GM12878 (cell line): ENCODE measurements at regions not wholly inside any gene's neighbourhood (a gene's known extent, or its start where the extent isn't known, plus 50 kb on each side); places are given as distances from the start of the nearest gene placed in this dataset.

ENCODE experiments used
- BCL3 ChIP-seq: IDR thresholded peaks from 2 replicates; pipeline ENCODE4 v1.6.1; 2011; ENCODE audit warnings: borderline replicate concordance, low read depth, mild to moderate bottlenecking, moderate library complexity, low read length; ENCODE audit not compliant: insufficient read depth, poor library complexity, severe bottlenecking
- CBX5 ChIP-seq: sonication (generic); IDR thresholded peaks from 2 replicates; pipeline ENCODE4 v1.6.1; 2016; ENCODE audit warnings: low read depth, moderate library complexity, mild to moderate bottlenecking, inconsistent platforms
- CEBPB ChIP-seq, 2 experiments: fragments of 150-350 bp in 1 of 2; IDR thresholded peaks; 2 replicates each; pipeline ENCODE4 v1.6.1; 2012 to 2014; ENCODE audit warnings: low read depth in 2 of 2, low read length in 2 of 2, borderline replicate concordance in 1 of 2, inconsistent platforms in 1 of 2
- KLF5 ChIP-seq: fragments of 450-650 bp; IDR thresholded peaks from 2 replicates; pipeline ENCODE4 v1.6.1; 2014; ENCODE audit warnings: mild to moderate bottlenecking; ENCODE audit not compliant: partially characterized antibody
- MEF2A ChIP-seq: IDR thresholded peaks from 2 replicates; pipeline ENCODE4 v1.6.1; 2011; ENCODE audit warnings: low read depth, mild to moderate bottlenecking, low read length, moderate library complexity; ENCODE audit not compliant: insufficient read depth
- NFIC ChIP-seq: IDR thresholded peaks from 2 replicates; pipeline ENCODE4 v1.6.1; 2012; ENCODE audit warnings: low read depth, mild to moderate bottlenecking, inconsistent platforms, low read length, moderate library complexity
- NFYB ChIP-seq: IDR thresholded peaks from 2 replicates; pipeline ENCODE4 v1.6.1; 2011; ENCODE audit warnings: low read depth, mild to moderate bottlenecking, low read length, improper control_type of control experiment, moderate library complexity; ENCODE audit not compliant: insufficient read depth
- NR2F1 ChIP-seq: fragments of 450-650 bp; conservative IDR thresholded peaks from 2 replicates; pipeline ENCODE4 v1.6.1; 2017; ENCODE audit warnings: mild to moderate bottlenecking
- STAT3 ChIP-seq: IDR thresholded peaks from 2 replicates; pipeline ENCODE4 v1.6.1; 2011; ENCODE audit warnings: low read depth, low read length, improper control_type of control experiment
- TCF12 ChIP-seq: IDR thresholded peaks from 2 replicates; pipeline ENCODE4 v1.6.1; 2011; ENCODE audit warnings: low read depth, mild to moderate bottlenecking, low read length
- ZNF207 ChIP-seq: fragments of 450-650 bp; IDR thresholded peaks from 2 replicates; pipeline ENCODE4 v1.6.1; 2014; ENCODE audit warnings: antibody characterized with exemption, mild to moderate bottlenecking, borderline replicate concordance
- ZNF274 ChIP-seq: IDR thresholded peaks from one replicate; pipeline ENCODE4 v1.8.0; 2011; ENCODE audit not compliant: insufficient read length, insufficient read depth
- ZSCAN29 ChIP-seq: fragments of 450-650 bp; IDR thresholded peaks from 2 replicates; pipeline ENCODE4 v1.6.1; 2017; ENCODE audit warnings: mild to moderate bottlenecking, moderate library complexity
- TF ChIP-seq, protein P1 (sequence below): fragments of 450-650 bp; formaldehyde crosslinking; IDR thresholded peaks from 2 replicates; pipeline ENCODE4 v1.4.0; 2020; ENCODE audit warnings: mild to moderate bottlenecking, moderate library complexity
- TF ChIP-seq, protein P2 (sequence below): fragments of 450-650 bp; formaldehyde crosslinking; IDR thresholded peaks from 2 replicates; pipeline ENCODE4 v1.4.0; 2022; ENCODE audit warnings: mild to moderate bottlenecking, moderate library complexity
- TF ChIP-seq, protein P3 (sequence below): fragments of 450-650 bp; conservative IDR thresholded peaks from 2 replicates; pipeline ENCODE4 v1.6.1; 2017; ENCODE audit warnings: mild to moderate bottlenecking, moderate library complexity
- TF ChIP-seq, protein P4 (sequence below): IDR thresholded peaks from 2 replicates; pipeline ENCODE4 v1.6.1; 2012; ENCODE audit warnings: low read depth, low read length, improper control_type of control experiment

- TF ChIP-seq, protein P1, sequence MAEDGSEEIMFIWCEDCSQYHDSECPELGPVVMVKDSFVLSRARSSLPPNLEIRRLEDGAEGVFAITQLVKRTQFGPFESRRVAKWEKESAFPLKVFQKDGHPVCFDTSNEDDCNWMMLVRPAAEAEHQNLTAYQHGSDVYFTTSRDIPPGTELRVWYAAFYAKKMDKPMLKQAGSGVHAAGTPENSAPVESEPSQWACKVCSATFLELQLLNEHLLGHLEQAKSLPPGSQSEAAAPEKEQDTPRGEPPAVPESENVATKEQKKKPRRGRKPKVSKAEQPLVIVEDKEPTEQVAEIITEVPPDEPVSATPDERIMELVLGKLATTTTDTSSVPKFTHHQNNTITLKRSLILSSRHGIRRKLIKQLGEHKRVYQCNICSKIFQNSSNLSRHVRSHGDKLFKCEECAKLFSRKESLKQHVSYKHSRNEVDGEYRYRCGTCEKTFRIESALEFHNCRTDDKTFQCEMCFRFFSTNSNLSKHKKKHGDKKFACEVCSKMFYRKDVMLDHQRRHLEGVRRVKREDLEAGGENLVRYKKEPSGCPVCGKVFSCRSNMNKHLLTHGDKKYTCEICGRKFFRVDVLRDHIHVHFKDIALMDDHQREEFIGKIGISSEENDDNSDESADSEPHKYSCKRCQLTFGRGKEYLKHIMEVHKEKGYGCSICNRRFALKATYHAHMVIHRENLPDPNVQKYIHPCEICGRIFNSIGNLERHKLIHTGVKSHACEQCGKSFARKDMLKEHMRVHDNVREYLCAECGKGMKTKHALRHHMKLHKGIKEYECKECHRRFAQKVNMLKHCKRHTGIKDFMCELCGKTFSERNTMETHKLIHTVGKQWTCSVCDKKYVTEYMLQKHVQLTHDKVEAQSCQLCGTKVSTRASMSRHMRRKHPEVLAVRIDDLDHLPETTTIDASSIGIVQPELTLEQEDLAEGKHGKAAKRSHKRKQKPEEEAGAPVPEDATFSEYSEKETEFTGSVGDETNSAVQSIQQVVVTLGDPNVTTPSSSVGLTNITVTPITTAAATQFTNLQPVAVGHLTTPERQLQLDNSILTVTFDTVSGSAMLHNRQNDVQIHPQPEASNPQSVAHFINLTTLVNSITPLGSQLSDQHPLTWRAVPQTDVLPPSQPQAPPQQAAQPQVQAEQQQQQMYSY (CRISPR knock-in tag), result no peak
- TF ChIP-seq NFYB (no peak), CBX5 (no peak), TCF12 (no peak), MEF2A (no peak), CEBPB (IDR thresholded peaks at IDR 0.05; ENCODE audit: borderline replicate concordance in 1 of 2, low read depth in 2 of 2, low read length in 2 of 2) (no peak), BCL3 (no peak), NFIC (no peak), NR2F1 (no peak), ZNF274 (no peak), STAT3 (no peak), ZSCAN29 (no peak), KLF5 (no peak), ZNF207 (no peak)
- TF ChIP-seq, protein P2, sequence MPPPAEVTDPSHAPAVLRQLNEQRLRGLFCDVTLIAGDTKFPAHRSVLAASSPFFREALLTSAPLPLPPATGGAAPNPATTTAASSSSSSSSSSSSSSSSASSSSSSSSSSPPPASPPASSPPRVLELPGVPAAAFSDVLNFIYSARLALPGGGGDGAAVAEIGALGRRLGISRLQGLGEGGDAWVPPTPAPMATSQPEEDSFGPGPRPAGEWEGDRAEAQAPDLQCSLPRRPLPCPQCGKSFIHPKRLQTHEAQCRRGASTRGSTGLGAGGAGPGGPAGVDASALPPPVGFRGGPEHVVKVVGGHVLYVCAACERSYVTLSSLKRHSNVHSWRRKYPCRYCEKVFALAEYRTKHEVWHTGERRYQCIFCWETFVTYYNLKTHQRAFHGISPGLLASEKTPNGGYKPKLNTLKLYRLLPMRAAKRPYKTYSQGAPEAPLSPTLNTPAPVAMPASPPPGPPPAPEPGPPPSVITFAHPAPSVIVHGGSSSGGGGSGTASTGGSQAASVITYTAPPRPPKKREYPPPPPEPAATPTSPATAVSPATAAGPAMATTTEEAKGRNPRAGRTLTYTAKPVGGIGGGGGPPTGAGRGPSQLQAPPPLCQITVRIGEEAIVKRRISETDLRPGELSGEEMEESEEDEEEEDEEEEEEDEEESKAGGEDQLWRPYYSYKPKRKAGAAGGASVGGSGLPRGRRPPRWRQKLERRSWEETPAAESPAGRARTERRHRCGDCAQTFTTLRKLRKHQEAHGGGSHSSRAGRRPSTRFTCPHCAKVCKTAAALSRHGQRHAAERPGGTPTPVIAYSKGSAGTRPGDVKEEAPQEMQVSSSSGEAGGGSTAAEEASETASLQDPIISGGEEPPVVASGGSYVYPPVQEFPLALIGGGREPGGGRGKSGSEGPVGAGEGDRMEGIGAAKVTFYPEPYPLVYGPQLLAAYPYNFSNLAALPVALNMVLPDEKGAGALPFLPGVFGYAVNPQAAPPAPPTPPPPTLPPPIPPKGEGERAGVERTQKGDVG (CRISPR knock-in tag), result no peak
- TF ChIP-seq, protein P3, sequence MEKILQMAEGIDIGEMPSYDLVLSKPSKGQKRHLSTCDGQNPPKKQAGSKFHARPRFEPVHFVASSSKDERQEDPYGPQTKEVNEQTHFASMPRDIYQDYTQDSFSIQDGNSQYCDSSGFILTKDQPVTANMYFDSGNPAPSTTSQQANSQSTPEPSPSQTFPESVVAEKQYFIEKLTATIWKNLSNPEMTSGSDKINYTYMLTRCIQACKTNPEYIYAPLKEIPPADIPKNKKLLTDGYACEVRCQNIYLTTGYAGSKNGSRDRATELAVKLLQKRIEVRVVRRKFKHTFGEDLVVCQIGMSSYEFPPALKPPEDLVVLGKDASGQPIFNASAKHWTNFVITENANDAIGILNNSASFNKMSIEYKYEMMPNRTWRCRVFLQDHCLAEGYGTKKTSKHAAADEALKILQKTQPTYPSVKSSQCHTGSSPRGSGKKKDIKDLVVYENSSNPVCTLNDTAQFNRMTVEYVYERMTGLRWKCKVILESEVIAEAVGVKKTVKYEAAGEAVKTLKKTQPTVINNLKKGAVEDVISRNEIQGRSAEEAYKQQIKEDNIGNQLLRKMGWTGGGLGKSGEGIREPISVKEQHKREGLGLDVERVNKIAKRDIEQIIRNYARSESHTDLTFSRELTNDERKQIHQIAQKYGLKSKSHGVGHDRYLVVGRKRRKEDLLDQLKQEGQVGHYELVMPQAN, result no peak
- TF ChIP-seq, protein P4, sequence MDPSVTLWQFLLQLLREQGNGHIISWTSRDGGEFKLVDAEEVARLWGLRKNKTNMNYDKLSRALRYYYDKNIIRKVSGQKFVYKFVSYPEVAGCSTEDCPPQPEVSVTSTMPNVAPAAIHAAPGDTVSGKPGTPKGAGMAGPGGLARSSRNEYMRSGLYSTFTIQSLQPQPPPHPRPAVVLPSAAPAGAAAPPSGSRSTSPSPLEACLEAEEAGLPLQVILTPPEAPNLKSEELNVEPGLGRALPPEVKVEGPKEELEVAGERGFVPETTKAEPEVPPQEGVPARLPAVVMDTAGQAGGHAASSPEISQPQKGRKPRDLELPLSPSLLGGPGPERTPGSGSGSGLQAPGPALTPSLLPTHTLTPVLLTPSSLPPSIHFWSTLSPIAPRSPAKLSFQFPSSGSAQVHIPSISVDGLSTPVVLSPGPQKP, result no peak
These were observed 68.1 kb upstream of the SIMC1 start (continued) for GRCh38 chr5:176170084-176170483.
